Astrocyte of the cerebellum (primary cell): ENCODE measurements at regions not wholly inside any gene's neighbourhood (a gene's known extent, or its start where the extent isn't known, plus 50 kb on each side); places are given as distances from the start of the nearest gene placed in this dataset.
"Not testable (repeated sequence)": the region's sequence is repeated elsewhere in the genome, so short reads cannot be mapped to it uniquely, and the experiment has no call there.

Experiments used
- DNase-seq: peaks from one replicate; pipeline ENCODE4 v3.0.0-alpha.2; 2011; ENCODE audit warnings: low read depth
- H3K4me3 ChIP-seq: 2 replicates; pipeline ENCODE4 v1.5.1; 2011; ENCODE audit warnings: mild to moderate bottlenecking, low read depth, low read length, moderate library complexity
- in situ Hi-C: cut with HindIII; loops from 2 replicates; pipeline ENCODE4 v1.10.0; 2017; ENCODE audit warnings: low sequenced_read_pairs

- DNase-seq, in situ Hi-C loops: not testable (repeated sequence)
- peak overlapping the region; percentile 43 for H3K4me3 ChIP-seq
These were observed 108.2 kb downstream of the SPATA31A1 start for GRCh38 chr9:39463696-39464095.

GRCh38 chr9:39464122-39464777 is 108.8 kb downstream of the SPATA31A1 start:
- DNase-seq = peak; percentile 60
- H3K4me3 ChIP-seq = peak overlapping the region; percentile 43
- in situ Hi-C loops = not testable (repeated sequence)

GRCh38 chr9:39474499-39474898 is 119.0 kb downstream of the SPATA31A1 start:
- DNase-seq = not testable (repeated sequence)

GRCh38 chr9:39483073-39483472 is 127.6 kb downstream of the SPATA31A1 start:
- H3K4me3 ChIP-seq, DNase-seq, in situ Hi-C loops: not testable (repeated sequence)

More at GRCh38 chr9:39474499-39474898, 119.0 kb downstream of the SPATA31A1 start:
- in situ Hi-C loops, H3K4me3 ChIP-seq: not testable (repeated sequence)

GRCh38 chr9:39483880-39484279 is 128.4 kb downstream of the SPATA31A1 start:
- H3K4me3 ChIP-seq, in situ Hi-C loops, DNase-seq: not testable (repeated sequence)

- H3K4me3 ChIP-seq, in situ Hi-C loops, DNase-seq: not testable (repeated sequence)
These were observed 128.8 kb downstream of the SPATA31A1 start for GRCh38 chr9:39484292-39484691.

GRCh38 chr9:39487477-39487876 is 132.0 kb downstream of the SPATA31A1 start:
- in situ Hi-C loops, H3K4me3 ChIP-seq, DNase-seq: not testable (repeated sequence)

- in situ Hi-C loops, H3K4me3 ChIP-seq, DNase-seq: not testable (repeated sequence)
These were observed 140.8 kb downstream of the SPATA31A1 start for GRCh38 chr9:39496248-39496647.

GRCh38 chr9:39503178-39503577 is 147.7 kb downstream of the SPATA31A1 start:
- in situ Hi-C loops, H3K4me3 ChIP-seq, DNase-seq: not testable (repeated sequence)

- DNase-seq, in situ Hi-C loops, H3K4me3 ChIP-seq: not testable (repeated sequence)
These were observed 172.0 kb downstream of the SPATA31A1 start for GRCh38 chr9:39527387-39528029.

GRCh38 chr9:39532597-39532996 is 177.1 kb downstream of the SPATA31A1 start:
- in situ Hi-C loops, DNase-seq: not testable (repeated sequence)

GRCh38 chr9:39533001-39533762 is 177.7 kb downstream of the SPATA31A1 start:
- H3K4me3 ChIP-seq, in situ Hi-C loops, DNase-seq: not testable (repeated sequence)

More at GRCh38 chr9:39532597-39532996, 177.1 kb downstream of the SPATA31A1 start:
- H3K4me3 ChIP-seq = not testable (repeated sequence)

- DNase-seq, H3K4me3 ChIP-seq, in situ Hi-C loops: not testable (repeated sequence)
These were observed 178.5 kb downstream of the SPATA31A1 start for GRCh38 chr9:39533763-39534548.

GRCh38 chr9:39534897-39535296 is 179.4 kb downstream of the SPATA31A1 start:
- H3K4me3 ChIP-seq, in situ Hi-C loops, DNase-seq: not testable (repeated sequence)

GRCh38 chr9:39542157-39542556 is 186.7 kb downstream of the SPATA31A1 start:
- in situ Hi-C loops = not testable (repeated sequence)

GRCh38 chr9:39545079-39545478 is 189.6 kb downstream of the SPATA31A1 start:
- H3K4me3 ChIP-seq, DNase-seq, in situ Hi-C loops: not testable (repeated sequence)

More at GRCh38 chr9:39542157-39542556, 186.7 kb downstream of the SPATA31A1 start:
- DNase-seq, H3K4me3 ChIP-seq: not testable (repeated sequence)

- H3K4me3 ChIP-seq, in situ Hi-C loops, DNase-seq: not testable (repeated sequence)
These were observed 195.1 kb downstream of the SPATA31A1 start for GRCh38 chr9:39550573-39550972.
